ENCODE measurements at regions not wholly inside any gene's neighbourhood (a gene's known extent, or its start where the extent isn't known, plus 50 kb on each side); places are given as distances from the start of the nearest gene placed in this dataset.

DNA sequence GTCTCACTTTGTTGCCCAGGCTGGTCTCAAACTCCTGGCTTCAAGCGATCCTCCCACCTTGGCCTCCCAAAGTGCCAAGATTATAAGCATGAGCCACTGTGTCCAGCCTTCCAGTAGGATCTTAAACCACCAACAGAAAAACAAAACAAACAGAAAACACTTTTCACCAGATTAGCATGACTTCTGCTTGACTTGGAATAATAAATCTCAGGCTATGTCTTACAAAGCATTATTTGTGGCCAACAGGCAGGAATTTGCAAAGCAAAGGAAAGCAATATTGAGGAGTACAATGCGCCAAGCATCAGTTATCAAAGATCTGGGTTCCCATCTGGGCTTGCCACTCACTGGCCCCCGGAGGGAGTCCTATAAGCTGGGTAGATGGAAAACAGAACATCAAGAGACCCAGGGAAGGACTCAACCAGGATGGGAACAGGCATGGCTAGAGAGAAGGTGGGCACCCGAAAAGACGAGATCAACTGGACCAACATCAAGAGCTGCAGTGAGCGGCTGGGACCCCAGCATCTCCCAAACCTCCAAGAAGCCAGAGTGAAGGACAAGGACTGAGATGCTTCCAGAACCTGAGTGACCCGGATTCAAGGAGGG lies 101.2 kb downstream of the TMEM30B start:
- 96% methylated on average over 7 of the region's 7 CpGs for WGBS
- H3K4me3 ChIP-seq = no peak overlapping the region

DNA sequence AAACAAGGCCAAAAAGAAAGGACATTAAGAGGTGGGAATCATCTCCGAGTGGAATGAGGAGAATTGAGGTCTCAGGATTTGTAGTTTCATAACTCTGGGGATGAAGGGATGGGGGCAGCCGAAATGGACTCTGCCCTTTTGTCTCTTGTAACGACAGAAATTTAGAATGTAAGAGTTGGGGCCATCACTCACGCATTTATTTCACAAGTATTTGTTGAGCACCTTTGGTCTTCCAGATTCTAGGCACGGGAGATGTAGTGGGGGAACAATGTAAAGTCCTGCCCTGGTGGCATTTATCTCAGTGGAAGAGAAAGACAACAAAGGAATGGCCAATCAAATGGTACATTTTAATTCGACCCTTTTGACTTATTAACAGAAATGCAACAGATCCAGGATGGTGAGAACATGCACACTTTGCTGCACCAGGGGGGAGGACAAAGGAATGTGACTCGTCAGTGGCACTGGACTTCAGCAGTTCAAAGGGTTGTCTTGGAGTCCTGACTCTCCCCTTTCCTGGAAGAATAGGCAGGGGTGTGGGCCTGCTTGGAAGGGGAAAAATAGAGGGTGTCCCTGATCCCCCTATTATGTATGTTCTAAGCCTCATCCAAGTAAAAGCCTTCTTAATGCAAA lies 102.0 kb downstream of the TMEM30B start:
- Histone ChIP-seq H3K9me3 (no peaks in the 10 kb centered on the region), H3K36me3 (no peaks in the 10 kb centered on the region), H3K4me3 (no peak overlapping the region), H3K27ac (no peak overlapping the region), H3K27me3 (replicated peaks; ENCODE audit: insufficient read depth) (no peaks in the 10 kb centered on the region), H3K4me1 (replicated peaks) (no peaks in the 10 kb centered on the region)
- intact Hi-C loops (cut with DNase I) = no loop called here
- 83% methylated on average over 7 of the region's 7 CpGs for WGBS
- TF ChIP-seq POLR2AphosphoS5 (IDR thresholded peaks at IDR 0.05) (no peak), POLR2A (IDR thresholded peaks at IDR 0.05) (no peak)
- TF ChIP-seq, protein P1, sequence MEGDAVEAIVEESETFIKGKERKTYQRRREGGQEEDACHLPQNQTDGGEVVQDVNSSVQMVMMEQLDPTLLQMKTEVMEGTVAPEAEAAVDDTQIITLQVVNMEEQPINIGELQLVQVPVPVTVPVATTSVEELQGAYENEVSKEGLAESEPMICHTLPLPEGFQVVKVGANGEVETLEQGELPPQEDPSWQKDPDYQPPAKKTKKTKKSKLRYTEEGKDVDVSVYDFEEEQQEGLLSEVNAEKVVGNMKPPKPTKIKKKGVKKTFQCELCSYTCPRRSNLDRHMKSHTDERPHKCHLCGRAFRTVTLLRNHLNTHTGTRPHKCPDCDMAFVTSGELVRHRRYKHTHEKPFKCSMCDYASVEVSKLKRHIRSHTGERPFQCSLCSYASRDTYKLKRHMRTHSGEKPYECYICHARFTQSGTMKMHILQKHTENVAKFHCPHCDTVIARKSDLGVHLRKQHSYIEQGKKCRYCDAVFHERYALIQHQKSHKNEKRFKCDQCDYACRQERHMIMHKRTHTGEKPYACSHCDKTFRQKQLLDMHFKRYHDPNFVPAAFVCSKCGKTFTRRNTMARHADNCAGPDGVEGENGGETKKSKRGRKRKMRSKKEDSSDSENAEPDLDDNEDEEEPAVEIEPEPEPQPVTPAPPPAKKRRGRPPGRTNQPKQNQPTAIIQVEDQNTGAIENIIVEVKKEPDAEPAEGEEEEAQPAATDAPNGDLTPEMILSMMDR (IDR thresholded peaks at IDR 0.05) = no peak
- DNase-seq (ENCODE audit: low spot score) = no peak

More for the DNA sequence above, 101.2 kb downstream of the TMEM30B start:
- TF ChIP-seq POLR2A (IDR thresholded peaks at IDR 0.05) (no peak), POLR2AphosphoS5 (IDR thresholded peaks at IDR 0.05) (no peak)
- TF ChIP-seq, protein P1 (IDR thresholded peaks at IDR 0.05) = no peak
- Histone ChIP-seq H3K27ac (no peak overlapping the region), H3K4me1 (replicated peaks) (no peaks in the 10 kb centered on the region), H3K27me3 (replicated peaks; ENCODE audit: insufficient read depth) (no peaks in the 10 kb centered on the region), H3K9me3 (no peaks in the 10 kb centered on the region), H3K36me3 (no peaks in the 10 kb centered on the region)
- intact Hi-C loops (cut with DNase I) = no loop called here
- DNase-seq (ENCODE audit: low spot score) = no peak

DNA sequence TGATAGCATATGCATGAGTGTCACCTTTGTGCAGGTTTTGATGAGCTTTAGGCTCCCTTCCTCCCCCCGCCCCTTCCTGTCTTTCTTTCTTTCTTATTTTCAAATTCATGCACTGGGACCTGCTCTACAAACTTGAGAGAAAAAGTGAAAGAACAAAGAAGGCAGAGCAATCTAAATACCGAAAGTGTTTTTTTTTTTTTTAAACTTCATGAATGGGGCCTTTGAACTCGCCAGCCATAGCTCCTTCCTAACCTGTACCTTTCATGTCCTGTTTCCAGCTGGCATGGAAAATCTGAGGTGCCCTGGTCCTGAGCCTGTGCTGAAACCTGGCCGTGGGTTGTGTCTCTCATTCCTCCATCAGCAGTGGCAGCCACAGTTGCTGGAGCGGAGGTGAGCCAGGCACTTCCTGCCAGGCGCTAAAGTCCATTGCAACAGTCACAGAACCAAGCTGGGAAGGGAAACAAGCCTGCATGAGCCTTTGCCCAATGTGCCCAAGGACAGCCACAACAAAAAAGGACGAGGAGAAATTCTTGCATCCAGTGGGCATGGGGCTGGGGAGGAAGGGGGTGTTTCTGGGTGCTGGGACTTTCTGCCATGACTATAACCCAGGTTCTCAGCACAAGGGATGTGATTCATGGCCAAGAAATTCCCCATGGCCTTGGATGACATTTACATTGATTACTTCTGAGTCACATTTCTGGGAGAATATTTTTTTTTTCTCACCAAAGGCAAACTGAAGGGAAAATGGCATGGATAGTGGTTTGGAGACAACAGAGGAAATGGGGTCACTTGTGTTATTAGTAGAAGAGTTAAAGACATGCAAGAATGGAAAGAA lies 102.7 kb downstream of the TMEM30B start:
- DNase-seq (ENCODE audit: low spot score) = no peak
- Histone ChIP-seq H3K27ac (peak overlapping the region in 1 of 2 donors; percentile 40), H3K27me3 (replicated peaks; ENCODE audit: insufficient read depth) (no peaks in the 10 kb centered on the region), H3K36me3 (no peaks in the 10 kb centered on the region), H3K9me3 (no peaks in the 10 kb centered on the region), H3K4me1 (replicated peaks) (no peaks in the 10 kb centered on the region), H3K4me3 (no peak overlapping the region)
- WGBS = 51% methylated on average over 7 of the region's 7 CpGs
- TF ChIP-seq POLR2A (IDR thresholded peaks at IDR 0.05) = no peak
- TF ChIP-seq, protein P1 (IDR thresholded peaks at IDR 0.05) = no peak
- no peak for TF ChIP-seq POLR2AphosphoS5 (IDR thresholded peaks at IDR 0.05)
- intact Hi-C loops (cut with DNase I) = no loop called here

DNA sequence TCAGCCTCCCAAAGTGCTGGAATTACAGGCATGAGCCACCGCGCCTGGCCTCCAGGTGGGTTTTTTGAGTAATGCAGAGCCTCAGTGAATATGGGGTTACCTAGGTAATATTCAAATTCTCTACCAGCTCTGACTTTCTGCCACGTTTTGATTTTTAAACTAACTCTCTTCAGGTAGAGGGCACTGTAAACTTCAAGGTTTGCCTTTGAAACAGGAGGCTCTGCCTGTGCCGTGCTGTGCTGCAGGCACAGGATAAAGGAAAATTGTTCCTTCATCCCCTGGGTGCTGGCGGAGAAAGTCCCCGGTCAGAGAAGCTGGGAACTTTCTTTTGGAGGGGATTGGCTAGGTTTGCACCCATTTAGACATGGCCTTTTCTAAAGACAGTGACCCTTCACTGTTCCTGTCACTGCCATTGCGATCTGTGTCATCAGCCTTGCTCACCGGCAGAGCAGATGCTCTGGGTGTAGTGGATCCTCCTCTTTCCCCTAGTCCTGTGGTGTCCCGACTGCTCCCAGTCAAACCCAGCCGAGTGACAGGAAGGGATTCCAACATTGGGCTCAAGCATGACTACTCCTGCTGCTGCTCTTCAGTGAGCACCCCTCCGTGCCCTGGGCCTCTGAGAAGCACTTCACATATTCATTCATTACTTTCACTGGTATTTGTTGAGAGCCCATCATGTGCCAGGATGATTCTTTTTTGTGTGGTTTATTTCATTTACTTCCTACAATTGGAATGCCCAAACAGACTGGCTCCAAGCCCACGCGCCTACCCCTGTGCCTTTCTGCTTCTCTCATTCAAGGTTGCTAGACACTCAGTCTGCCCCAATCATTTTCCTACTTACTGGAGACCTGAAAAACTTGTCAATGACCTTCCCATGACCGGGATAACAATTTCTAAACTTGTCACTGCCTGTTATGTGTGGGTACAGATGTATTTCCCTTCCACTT lies 103.6 kb downstream of the TMEM30B start:
- peak; percentile 8 for DNase-seq (ENCODE audit: low spot score)
- Histone ChIP-seq H3K4me1 (replicated peaks) (no peaks in the 10 kb centered on the region), H3K27me3 (replicated peaks; ENCODE audit: insufficient read depth) (no peaks in the 10 kb centered on the region), H3K4me3 (no peak overlapping the region), H3K9me3 (no peaks in the 10 kb centered on the region), H3K27ac (peak overlapping the region in 1 of 2 donors; percentile 40), H3K36me3 (no peaks in the 10 kb centered on the region)
- 46% methylated on average over 14 of the region's 14 CpGs for WGBS
- no peak for TF ChIP-seq POLR2A (IDR thresholded peaks at IDR 0.05)
- peak; percentile 4 for TF ChIP-seq POLR2AphosphoS5 (IDR thresholded peaks at IDR 0.05)
- intact Hi-C loops (cut with DNase I) = no loop called here
